OCI-LY3 (cell line): ENCODE measurements at regions not wholly inside any gene's neighbourhood (a gene's known extent, or its start where the extent isn't known, plus 50 kb on each side); places are given as distances from the start of the nearest gene placed in this dataset.

Experiments used
- H2AFZ ChIP-seq: fragments of 200-600, 300-600 bp; shearing (Covaris generic); 2 replicates; pipeline ENCODE4 v1.6.0; 2014; ENCODE audit warnings: antibody characterized with exemption, low read depth, low read length
- H3K27ac ChIP-seq: fragments of 200-600, 300-600 bp; sonication (generic); 2 replicates; pipeline ENCODE4 v1.5.1; 2014; ENCODE audit warnings: mild to moderate bottlenecking, low read length, moderate library complexity, mixed read lengths
- H3K27me3 ChIP-seq: fragments of 200-600, 300-600 bp; sonication (generic); 2 replicates; pipeline ENCODE4 v1.6.1; 2014; ENCODE audit warnings: low read depth, low read length, mixed read lengths
- H3K36me3 ChIP-seq: fragments of 200-600, 300-600 bp; sonication (generic); replicated peaks from 2 replicates; pipeline ENCODE3; 2014; ENCODE audit warnings: low read depth, low read length, mixed read lengths
- H3K4me1 ChIP-seq: fragments of 300-600, 200-600 bp; sonication (generic); 2 replicates; pipeline ENCODE4 v1.6.1; 2014; ENCODE audit warnings: low read length, mixed read lengths
- H3K4me2 ChIP-seq: fragments of 200-600, 300-600 bp; sonication (generic); 2 replicates; pipeline ENCODE4 v1.6.1; 2014; ENCODE audit warnings: low read length, mixed read lengths
- H3K4me3 ChIP-seq: fragments of 300-600, 200-600 bp; sonication (generic); 2 replicates; pipeline ENCODE4 v1.5.1; 2014; ENCODE audit warnings: antibody characterized with exemption, mild to moderate bottlenecking, low read length, moderate library complexity
- H3K79me2 ChIP-seq: fragments of 300-600, 200-600 bp; shearing (Covaris generic); 2 replicates; pipeline ENCODE4 v1.6.1; 2014; ENCODE audit warnings: mild to moderate bottlenecking, low read length, mixed read lengths
- H3K9ac ChIP-seq: fragments of 300-600, 200-600 bp; shearing (Covaris generic); 2 replicates; pipeline ENCODE4 v1.6.0; 2014; ENCODE audit warnings: mild to moderate bottlenecking, low read length, moderate library complexity
- H3K9me3 ChIP-seq: fragments of 200-600, 300-600 bp; shearing (Covaris generic); 2 replicates; pipeline ENCODE4 v1.6.1; 2014; ENCODE audit warnings: low read length, mixed read lengths; ENCODE audit not compliant: insufficient read depth
- H4K20me1 ChIP-seq: fragments of 200-600, 300-600 bp; sonication (generic); 2 replicates; pipeline ENCODE4 v1.6.1; 2016; ENCODE audit warnings: low read length, mixed read lengths; ENCODE audit not compliant: insufficient read depth
- CTCF ChIP-seq: fragments of 200-600, 300-600 bp; sonication (generic); IDR thresholded peaks from 2 replicates; pipeline ENCODE4 v1.5.1; 2014; ENCODE audit warnings: antibody characterized with exemption, low read length, low read depth
- EZH2phosphoT487 ChIP-seq: fragments of 200-600 bp; shearing (Covaris generic); IDR thresholded peaks from 2 replicates; pipeline ENCODE4 v1.6.1; 2018; ENCODE audit warnings: antibody characterized with exemption, mixed run types, low read depth

DNA sequence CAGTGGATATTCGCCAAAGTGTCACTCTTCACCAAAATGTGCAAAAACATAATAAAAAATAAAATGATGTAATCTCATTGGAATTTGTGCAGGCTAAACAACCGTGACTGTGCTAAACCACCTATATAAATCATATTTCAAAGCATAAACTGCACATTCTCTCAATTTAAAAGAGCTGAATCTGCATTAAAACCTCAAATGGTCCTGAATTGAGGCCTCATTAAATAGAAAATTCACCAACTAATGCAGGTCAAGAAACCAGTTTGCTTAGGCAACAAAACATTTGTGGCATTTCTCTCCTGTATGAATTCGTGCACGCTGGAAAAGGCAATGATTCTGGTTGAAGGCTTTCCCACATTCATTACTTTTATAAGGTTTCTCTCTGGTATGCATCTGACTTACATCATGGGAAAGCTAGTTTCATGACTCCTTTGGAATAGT is 80.1 kb upstream of the IFNG-AS1 start:
- TF ChIP-seq CTCF: no peak
- no peaks in the 10 kb centered on the region for H3K79me2 ChIP-seq
- H4K20me1 ChIP-seq: no peaks in the 10 kb centered on the region
- no peak overlapping the region for H3K4me3 ChIP-seq
- H3K9ac ChIP-seq: no peak overlapping the region
- H2AFZ ChIP-seq: no peak overlapping the region
- H3K4me2 ChIP-seq: no peak overlapping the region
- no peaks in the 10 kb centered on the region for H3K4me1 ChIP-seq
- H3K27ac ChIP-seq: no peak overlapping the region
- no peaks in the 10 kb centered on the region for H3K9me3 ChIP-seq
- no peaks in the 10 kb centered on the region for H3K36me3 ChIP-seq
- peaks cover 12% of the 10 kb centered on the region; the same call in 1 of the 2 replicates for H3K27me3 ChIP-seq

- no peak overlapping the region for H3K4me3 ChIP-seq
- no peaks in the 10 kb centered on the region for H3K79me2 ChIP-seq
- peaks cover 12% of the 10 kb centered on the region; the same call in 1 of the 2 replicates for H3K27me3 ChIP-seq
- no peaks in the 10 kb centered on the region for H3K4me1 ChIP-seq
- no peak overlapping the region for H3K27ac ChIP-seq
- H3K9ac ChIP-seq: no peak overlapping the region
- no peak overlapping the region for H2AFZ ChIP-seq
- no peak overlapping the region for H3K4me2 ChIP-seq
- no peaks in the 10 kb centered on the region for H3K9me3 ChIP-seq
- no peak for TF ChIP-seq CTCF
- no peak for TF ChIP-seq EZH2phosphoT487
- no peaks in the 10 kb centered on the region for H3K36me3 ChIP-seq
- no peaks in the 10 kb centered on the region for H4K20me1 ChIP-seq
Measured at GRCh38 chr12:67909681-67910080, 79.6 kb upstream of the IFNG-AS1 start.

GRCh38 chr12:67910360-67911274 is 78.6 kb upstream of the IFNG-AS1 start:
- H3K4me3 ChIP-seq: no peak overlapping the region
- H3K4me2 ChIP-seq: no peak overlapping the region
- H3K27ac ChIP-seq: no peak overlapping the region
- H3K79me2 ChIP-seq: no peaks in the 10 kb centered on the region
- no peaks in the 10 kb centered on the region for H4K20me1 ChIP-seq
- H3K9me3 ChIP-seq: no peaks in the 10 kb centered on the region
- H3K27me3 ChIP-seq: peaks cover 12% of the 10 kb centered on the region; the same call in 1 of the 2 replicates
- no peaks in the 10 kb centered on the region for H3K36me3 ChIP-seq
- no peak overlapping the region for H2AFZ ChIP-seq
- H3K9ac ChIP-seq: no peak overlapping the region
- TF ChIP-seq CTCF (no peak), EZH2phosphoT487 (no peak)
- H3K4me1 ChIP-seq: no peaks in the 10 kb centered on the region

- Histone ChIP-seq H3K36me3 (no peaks in the 10 kb centered on the region), H3K27ac (no peak overlapping the region), H3K27me3 (peaks cover 13% of the 10 kb centered on the region; the same call in 1 of the 2 replicates), H3K79me2 (no peaks in the 10 kb centered on the region), H4K20me1 (no peaks in the 10 kb centered on the region), H3K4me1 (no peaks in the 10 kb centered on the region), H3K9me3 (no peaks in the 10 kb centered on the region), H3K4me2 (no peak overlapping the region), H2AFZ (no peak overlapping the region), H3K9ac (no peak overlapping the region), H3K4me3 (no peak overlapping the region)
- TF ChIP-seq EZH2phosphoT487: no peak
- TF ChIP-seq CTCF: no peak
Measured at GRCh38 chr12:67911275-67911600, 78.0 kb upstream of the IFNG-AS1 start.
